ENCODE measurements at regions not wholly inside any gene's neighbourhood (a gene's known extent, or its start where the extent isn't known, plus 50 kb on each side); places are given as distances from the start of the nearest gene placed in this dataset.

DNA sequence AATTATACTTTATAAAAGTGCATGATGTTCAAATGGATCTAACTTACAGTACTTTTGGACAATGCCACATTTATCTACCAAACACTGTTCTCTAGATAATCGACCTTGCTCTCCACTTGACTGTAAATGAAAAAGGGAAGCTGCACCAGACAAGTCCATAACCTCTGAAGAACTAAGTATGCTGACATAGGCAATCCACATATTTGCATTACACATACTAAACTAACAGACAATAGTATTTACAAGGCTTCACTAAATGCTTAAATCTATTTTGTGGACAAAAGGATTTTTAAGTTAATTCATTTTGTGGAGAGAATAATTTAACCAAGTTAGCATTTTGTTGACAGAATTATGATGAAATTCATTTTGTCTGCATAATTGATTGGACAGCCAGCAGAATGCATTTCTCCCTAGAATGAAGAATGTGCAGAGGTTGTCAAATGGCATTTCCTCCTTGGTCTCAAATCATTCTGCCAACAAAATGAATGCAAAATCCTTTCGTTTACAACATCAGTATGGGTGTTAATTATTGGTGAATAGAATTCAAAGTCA lies 520.9 kb downstream of the CPS1 start:
- no peak for ATAC-seq
- Mint-ChIP-seq H3K9me3 (ENCODE audit: low read depth) (no peaks in the 10 kb centered on the region), H3K27ac (no peak overlapping the region), H3K27me3 (no peaks in the 10 kb centered on the region), H3K4me1 (no peaks in the 10 kb centered on the region), H3K4me3 (no peak overlapping the region), H3K36me3 (no peaks in the 10 kb centered on the region)
- no peak for DNase-seq
- CTCF ChIA-PET = no interaction called here

DNA sequence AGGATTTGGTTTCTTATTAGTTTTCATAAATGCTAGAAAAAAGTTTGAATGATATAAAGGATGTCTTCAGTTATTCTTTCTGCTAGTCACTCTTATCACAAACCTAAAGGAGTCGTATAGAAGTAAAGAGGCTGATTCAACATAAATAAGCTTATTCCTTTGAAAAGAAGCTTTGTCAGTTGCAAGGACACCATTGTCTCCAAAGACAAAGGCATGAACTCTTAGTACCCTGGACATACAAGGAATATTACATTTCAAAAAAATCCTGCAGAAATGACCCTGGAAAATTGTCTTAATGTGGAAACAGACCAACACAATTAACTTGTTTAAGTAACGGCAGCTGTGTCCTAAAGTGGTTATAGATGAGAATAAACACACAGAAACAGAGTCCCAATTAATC lies 528.0 kb downstream of the CPS1 start:
- ATAC-seq = no peak
- CTCF ChIA-PET = no interaction called here
- Mint-ChIP-seq H3K36me3 (no peaks in the 10 kb centered on the region), H3K9me3 (ENCODE audit: low read depth) (no peaks in the 10 kb centered on the region), H3K4me1 (no peaks in the 10 kb centered on the region), H3K4me3 (no peak overlapping the region), H3K27ac (no peak overlapping the region), H3K27me3 (no peaks in the 10 kb centered on the region)
- DNase-seq = no peak

DNA sequence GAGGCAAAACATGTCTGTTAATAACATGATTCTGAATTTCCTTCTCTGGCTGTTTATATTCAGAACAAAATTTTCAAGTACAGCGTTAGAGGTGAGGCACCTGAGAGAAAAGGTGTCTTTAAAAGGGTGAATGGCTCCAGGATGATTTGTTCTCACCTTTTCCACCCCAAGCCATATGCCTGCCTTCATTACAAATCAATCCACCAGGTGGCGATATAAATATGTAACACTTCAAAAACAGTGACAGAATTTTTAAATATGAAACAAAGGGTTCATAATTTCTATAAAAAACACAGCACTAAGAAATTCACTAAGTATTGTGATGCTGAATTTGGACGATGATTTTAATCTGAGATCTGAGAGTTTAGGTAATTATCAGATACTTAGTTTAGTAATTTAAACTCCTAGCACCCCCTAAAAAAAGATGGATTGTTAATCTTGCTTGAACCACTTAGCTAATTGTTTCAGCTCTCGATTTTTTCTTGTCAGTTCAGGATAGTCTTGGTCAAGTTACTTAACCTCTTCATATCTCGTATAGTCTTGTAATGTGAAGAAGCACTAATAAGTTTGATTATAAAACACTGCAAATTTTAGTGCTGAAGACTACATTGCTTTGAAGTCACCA lies 528.8 kb downstream of the CPS1 start:
- no peaks in the 10 kb centered on the region for H3K9me3 Mint-ChIP-seq (ENCODE audit: low read depth)
- CTCF ChIA-PET = interaction anchor here (1.3 kb wide), 1 partner anchor 10 kb away, joined by 5 read pairs; no protein-coding TSS in a partner anchor
- H3K27me3 Mint-ChIP-seq = no peaks in the 10 kb centered on the region
- H3K4me3 Mint-ChIP-seq = no peak overlapping the region
- no peak for DNase-seq
- H3K36me3 Mint-ChIP-seq = no peaks in the 10 kb centered on the region
- no peaks in the 10 kb centered on the region for H3K4me1 Mint-ChIP-seq
- H3K27ac Mint-ChIP-seq = no peak overlapping the region
- ATAC-seq = no peak

DNA sequence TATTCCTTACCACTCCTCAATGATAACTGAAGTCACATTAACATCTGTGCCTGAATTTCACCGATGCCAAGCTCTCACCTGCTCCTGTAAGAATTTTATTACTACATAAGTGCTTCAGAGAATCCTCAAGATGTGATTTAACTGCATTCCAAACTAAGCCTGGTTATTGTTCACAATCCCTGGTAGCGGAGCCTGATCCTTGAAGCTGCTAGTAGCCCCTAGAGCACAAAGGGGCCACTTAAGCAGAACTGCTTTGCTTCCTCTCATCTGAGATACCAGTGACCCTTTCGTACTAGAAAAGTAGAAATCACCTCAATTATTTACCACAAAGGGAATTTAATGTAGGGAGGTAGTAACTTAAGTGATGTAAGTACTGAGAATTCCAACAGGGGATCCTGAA lies 529.6 kb downstream of the CPS1 start:
- H3K27me3 Mint-ChIP-seq = no peaks in the 10 kb centered on the region
- no peaks in the 10 kb centered on the region for H3K4me1 Mint-ChIP-seq
- no peaks in the 10 kb centered on the region for H3K36me3 Mint-ChIP-seq
- CTCF ChIA-PET = interaction anchor here (1.3 kb wide), 1 partner anchor 9 kb away, joined by 5 read pairs; no protein-coding TSS in a partner anchor
- H3K27ac Mint-ChIP-seq = no peak overlapping the region
- ATAC-seq = no peak
- DNase-seq = no peak
- no peaks in the 10 kb centered on the region for H3K9me3 Mint-ChIP-seq (ENCODE audit: low read depth)
- no peak overlapping the region for H3K4me3 Mint-ChIP-seq

DNA sequence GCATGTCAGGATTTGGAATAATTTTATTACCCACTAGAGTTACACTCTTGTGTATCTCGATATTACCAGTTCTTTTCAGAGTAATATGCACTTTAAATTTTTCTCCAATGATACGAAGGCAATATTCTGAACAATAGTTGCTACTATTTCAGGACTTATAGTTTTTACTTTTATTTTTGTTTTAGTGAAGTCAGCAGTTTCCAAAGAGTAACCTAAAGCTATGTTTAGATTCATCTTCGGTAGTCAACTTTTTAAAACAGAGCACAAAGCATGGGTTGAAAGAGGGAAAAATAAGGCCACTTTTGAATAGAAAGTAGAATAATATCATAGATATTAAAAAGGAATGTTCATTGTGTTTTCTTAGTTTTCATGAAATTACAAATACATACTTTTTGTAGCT lies 532.7 kb downstream of the CPS1 start:
- Mint-ChIP-seq H3K36me3 (no peaks in the 10 kb centered on the region), H3K27ac (no peak overlapping the region), H3K9me3 (ENCODE audit: low read depth) (no peaks in the 10 kb centered on the region), H3K4me1 (no peaks in the 10 kb centered on the region), H3K4me3 (no peak overlapping the region), H3K27me3 (no peaks in the 10 kb centered on the region)
- no peak for ATAC-seq
- DNase-seq = no peak
- CTCF ChIA-PET = no interaction called here

DNA sequence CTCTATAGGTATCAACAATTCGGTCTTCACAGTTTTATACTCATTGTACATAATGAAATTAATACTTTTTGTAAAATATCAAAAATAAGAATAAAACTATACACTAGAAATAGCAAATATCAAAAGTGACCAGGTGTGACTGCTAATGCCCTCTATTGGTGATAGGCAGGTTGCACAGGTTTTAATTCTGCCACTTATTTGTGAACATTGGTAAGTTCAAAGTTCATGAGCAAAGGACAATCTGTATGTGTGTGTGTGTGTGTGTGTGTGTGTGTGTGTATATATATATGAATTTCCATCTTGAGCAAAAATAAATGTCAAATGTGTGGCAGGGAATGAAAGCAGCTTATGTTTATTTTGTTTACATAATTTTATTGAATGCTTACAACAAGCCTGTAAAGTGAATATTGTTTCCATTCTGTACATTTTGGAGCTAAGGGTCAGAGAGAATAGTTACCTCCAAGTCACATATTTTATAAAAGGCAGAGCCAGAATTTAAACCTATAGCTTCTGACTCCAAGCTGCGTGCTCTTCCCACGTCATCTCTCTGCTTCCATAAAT lies 537.4 kb downstream of the CPS1 start:
- Mint-ChIP-seq H3K4me3 (no peak overlapping the region), H3K36me3 (no peaks in the 10 kb centered on the region), H3K27ac (no peak overlapping the region), H3K27me3 (no peaks in the 10 kb centered on the region), H3K4me1 (no peaks in the 10 kb centered on the region), H3K9me3 (ENCODE audit: low read depth) (no peaks in the 10 kb centered on the region)
- ATAC-seq (no peak), DNase-seq (no peak)
- CTCF ChIA-PET = no interaction called here

DNA sequence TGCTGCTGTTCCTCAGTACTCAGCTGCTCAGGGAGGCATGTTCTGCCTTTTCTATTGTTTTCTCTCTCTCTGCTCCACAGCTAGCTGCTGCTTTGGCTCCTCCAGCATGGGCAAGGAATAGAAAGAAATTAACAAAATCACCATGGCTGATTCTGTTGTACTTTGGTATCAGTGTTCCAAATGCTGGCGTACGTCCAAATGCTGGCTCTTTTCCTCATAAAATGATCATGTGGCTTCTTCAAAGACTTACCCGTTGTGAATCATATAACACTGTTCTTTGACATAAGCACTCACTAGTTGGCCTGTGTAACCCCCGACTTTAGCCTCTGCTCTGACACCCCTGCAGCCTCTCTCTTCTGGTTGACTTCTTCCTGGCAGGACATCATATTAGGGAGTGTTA lies 547.6 kb downstream of the CPS1 start:
- H3K27me3 Mint-ChIP-seq = no peaks in the 10 kb centered on the region
- no peaks in the 10 kb centered on the region for H3K4me1 Mint-ChIP-seq
- H3K4me3 Mint-ChIP-seq = no peak overlapping the region
- no peak for ATAC-seq
- CTCF ChIA-PET = no interaction called here
- no peaks in the 10 kb centered on the region for H3K36me3 Mint-ChIP-seq
- H3K9me3 Mint-ChIP-seq (ENCODE audit: low read depth) = no peaks in the 10 kb centered on the region
- no peak for DNase-seq
- H3K27ac Mint-ChIP-seq = no peak overlapping the region

DNA sequence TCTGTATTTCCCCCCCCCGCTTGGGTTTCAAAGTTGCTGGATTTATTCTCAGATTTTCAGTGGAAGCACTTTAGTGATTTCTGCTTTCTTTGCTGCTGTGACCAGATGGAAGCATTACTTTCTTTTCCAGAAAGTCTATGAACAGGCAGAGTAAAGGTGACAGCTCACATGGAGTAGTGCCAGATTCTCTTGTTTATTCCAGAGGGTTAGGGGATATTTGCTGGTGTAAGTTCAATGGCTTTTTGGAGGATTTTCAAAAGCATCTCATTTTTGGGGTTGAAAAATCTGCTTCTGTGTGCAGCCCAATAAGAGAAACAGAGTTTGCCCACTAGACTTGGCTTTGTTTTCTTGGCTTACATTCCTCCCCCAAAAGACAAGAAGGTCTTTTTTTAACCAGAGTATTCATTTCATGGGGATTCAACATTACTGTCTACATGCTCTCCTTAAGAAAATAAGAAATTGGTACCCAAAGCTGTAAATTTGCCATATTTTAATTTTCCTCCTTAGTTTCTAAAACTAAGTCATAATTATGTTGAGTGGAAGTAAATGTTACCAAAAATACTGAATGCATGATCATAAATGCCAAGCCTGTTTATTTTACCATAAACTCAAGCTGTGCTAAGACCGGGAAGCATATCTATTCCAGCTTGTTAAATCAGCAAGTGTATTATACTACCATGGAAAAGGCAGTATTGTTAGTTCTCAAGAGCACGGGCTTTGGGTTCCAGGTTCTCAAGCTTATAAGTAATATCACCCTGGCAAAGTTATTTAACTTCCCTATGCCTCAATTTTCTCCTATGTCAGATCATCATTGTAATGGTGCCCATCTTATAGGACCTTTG lies 557.2 kb downstream of the CPS1 start:
- no peaks in the 10 kb centered on the region for H3K36me3 Mint-ChIP-seq
- DNase-seq (no peak), ATAC-seq (no peak)
- CTCF ChIA-PET = no interaction called here
- no peak overlapping the region for H3K4me3 Mint-ChIP-seq
- no peaks in the 10 kb centered on the region for H3K9me3 Mint-ChIP-seq (ENCODE audit: low read depth)
- no peak overlapping the region for H3K27ac Mint-ChIP-seq
- no peaks in the 10 kb centered on the region for H3K27me3 Mint-ChIP-seq
- no peaks in the 10 kb centered on the region for H3K4me1 Mint-ChIP-seq

DNA sequence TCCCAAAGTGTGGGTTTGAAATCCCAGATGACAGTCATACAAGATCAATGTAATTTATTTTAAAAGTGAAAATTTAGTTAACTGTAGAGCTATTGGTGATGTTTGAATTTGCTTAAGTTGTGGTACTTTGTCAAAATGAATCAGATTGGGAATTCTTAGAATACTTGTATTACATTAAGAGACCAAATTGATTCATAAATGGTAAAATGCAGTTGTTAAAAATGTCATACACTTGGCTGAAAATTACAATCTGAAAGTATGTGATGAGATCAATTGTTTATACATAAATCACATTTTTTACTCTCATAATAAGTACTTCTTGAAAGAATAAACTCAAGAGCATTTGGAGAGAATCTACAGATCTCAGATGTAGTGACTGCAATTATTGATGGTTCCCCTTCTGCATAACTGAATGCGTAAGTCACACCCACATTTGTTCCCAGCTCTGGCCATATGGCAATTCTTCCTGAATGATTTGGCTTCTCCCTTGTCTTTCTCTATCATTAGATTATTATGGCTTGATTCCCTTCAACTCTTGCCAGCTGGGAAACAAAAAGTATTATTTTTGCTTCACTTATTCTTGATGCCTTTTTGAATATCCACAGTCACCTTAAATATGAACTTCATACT lies 558.5 kb downstream of the CPS1 start:
- H3K27ac Mint-ChIP-seq = no peak overlapping the region
- H3K36me3 Mint-ChIP-seq = no peaks in the 10 kb centered on the region
- DNase-seq (no peak), ATAC-seq (no peak)
- H3K9me3 Mint-ChIP-seq (ENCODE audit: low read depth) = no peaks in the 10 kb centered on the region
- no peak overlapping the region for H3K4me3 Mint-ChIP-seq
- CTCF ChIA-PET = no interaction called here
- H3K4me1 Mint-ChIP-seq = no peaks in the 10 kb centered on the region
- no peaks in the 10 kb centered on the region for H3K27me3 Mint-ChIP-seq

DNA sequence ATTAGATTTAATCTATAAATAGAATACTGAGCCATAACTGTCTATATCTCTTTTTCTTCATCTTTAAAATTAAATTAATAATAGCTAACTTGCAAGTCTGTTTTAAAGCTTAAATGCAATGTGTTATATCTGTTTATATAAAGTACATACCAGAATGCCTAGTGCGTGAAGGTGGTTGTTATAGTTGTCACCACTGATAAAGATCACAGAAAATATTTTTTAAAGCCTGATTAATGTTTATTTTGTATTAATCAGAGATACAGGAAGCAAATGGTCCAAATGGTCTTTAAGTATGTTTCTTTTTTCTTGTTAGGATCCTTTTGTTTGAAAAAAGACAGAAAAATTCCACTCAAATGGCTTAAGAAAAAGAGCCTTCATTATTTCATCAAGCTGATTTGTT lies 560.6 kb downstream of the CPS1 start:
- H3K36me3 Mint-ChIP-seq = no peaks in the 10 kb centered on the region
- ATAC-seq (no peak), DNase-seq (no peak)
- no peaks in the 10 kb centered on the region for H3K4me1 Mint-ChIP-seq
- CTCF ChIA-PET = no interaction called here
- H3K4me3 Mint-ChIP-seq = no peak overlapping the region
- no peak overlapping the region for H3K27ac Mint-ChIP-seq
- no peaks in the 10 kb centered on the region for H3K9me3 Mint-ChIP-seq (ENCODE audit: low read depth)
- no peaks in the 10 kb centered on the region for H3K27me3 Mint-ChIP-seq

DNA sequence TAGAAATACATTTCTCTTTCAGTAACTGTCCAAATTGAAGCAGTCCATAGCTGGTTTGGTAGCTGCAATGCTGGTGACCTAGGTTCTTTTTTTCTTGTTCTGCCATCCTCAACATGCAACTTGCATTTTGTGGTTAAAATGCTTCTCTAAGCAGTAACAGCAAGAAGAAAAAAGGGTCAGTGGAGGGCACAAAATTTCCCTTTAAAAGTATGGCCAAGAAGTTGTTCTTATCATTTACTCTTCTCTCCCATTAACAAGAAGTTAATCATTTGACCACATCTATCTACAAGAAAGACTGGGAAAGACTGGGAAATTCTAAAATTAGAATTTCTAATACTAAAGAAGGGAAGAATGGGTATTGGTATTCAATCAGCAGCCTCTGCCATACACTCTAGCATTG lies 569.9 kb downstream of the CPS1 start:
- Mint-ChIP-seq H3K36me3 (no peaks in the 10 kb centered on the region), H3K27ac (no peak overlapping the region), H3K4me1 (no peaks in the 10 kb centered on the region), H3K4me3 (no peak overlapping the region), H3K27me3 (no peaks in the 10 kb centered on the region), H3K9me3 (ENCODE audit: low read depth) (no peaks in the 10 kb centered on the region)
- CTCF ChIA-PET = no interaction called here
- DNase-seq (no peak), ATAC-seq (no peak)

DNA sequence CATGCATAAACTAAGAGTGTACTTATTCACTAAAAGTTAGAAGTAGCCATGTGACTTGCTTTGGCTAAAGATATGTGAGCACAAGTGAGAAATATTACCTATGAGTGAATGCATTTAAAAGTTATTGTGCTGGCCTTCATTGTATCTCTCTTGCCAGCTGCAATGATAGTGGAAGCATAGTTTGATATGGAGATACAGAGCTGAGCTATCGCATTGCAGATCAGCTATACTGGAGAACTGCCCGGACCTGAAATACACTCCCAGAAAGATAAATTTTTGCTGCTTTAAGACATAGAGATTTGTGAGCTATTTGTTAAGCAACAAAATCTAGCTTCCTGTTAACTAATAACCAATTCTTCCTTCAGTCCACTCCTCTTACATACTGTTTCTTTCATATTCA lies 571.1 kb downstream of the CPS1 start:
- no peaks in the 10 kb centered on the region for H3K4me1 Mint-ChIP-seq
- H3K4me3 Mint-ChIP-seq = no peak overlapping the region
- DNase-seq = no peak
- H3K9me3 Mint-ChIP-seq (ENCODE audit: low read depth) = no peaks in the 10 kb centered on the region
- H3K27ac Mint-ChIP-seq = no peak overlapping the region
- no peak for ATAC-seq
- CTCF ChIA-PET = no interaction called here
- H3K36me3 Mint-ChIP-seq = no peaks in the 10 kb centered on the region
- no peaks in the 10 kb centered on the region for H3K27me3 Mint-ChIP-seq

DNA sequence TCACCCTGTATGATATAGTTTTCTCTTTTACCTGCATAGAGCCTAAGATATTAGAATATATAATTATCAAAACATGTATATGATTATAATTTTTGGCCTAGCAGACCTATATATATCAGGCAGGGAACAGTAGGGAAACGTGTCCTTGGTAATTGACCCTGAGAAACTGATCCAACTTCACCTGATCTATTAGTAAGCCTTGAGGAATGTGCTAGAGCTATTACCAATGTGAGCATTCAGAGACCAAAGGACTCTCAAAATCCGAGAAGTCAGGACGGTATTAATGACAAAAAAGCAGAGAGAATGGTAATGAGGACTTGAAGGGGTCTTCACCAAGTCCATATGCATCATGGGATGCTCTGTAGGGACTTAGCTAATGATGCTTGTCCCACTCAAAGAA lies 571.9 kb downstream of the CPS1 start:
- Mint-ChIP-seq H3K4me1 (no peaks in the 10 kb centered on the region), H3K36me3 (no peaks in the 10 kb centered on the region), H3K27me3 (no peaks in the 10 kb centered on the region), H3K27ac (no peak overlapping the region), H3K4me3 (no peak overlapping the region), H3K9me3 (ENCODE audit: low read depth) (no peaks in the 10 kb centered on the region)
- no peak for ATAC-seq
- CTCF ChIA-PET = interaction anchor here (1.2 kb wide), 1 partner anchor 29 kb away, joined by 3 read pairs; no protein-coding TSS in a partner anchor
- no peak for DNase-seq

DNA sequence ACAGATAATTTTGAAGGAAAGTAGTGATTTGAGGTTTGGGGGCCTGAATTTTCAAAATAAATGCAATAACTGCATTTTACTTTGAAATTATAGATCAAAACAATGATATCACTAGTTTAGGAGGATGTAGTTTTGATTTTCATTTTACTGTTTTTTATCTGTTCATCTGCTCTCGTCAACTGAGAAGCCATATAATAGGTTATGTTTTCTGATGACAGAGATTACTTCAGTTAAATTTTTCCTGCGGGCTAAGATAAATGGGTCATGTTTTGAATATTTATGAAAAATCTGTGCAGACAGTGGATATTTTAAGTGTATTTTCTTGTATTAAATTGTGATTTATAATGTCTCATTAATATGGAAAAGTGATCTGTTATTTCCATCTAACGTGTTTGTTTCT lies 573.4 kb downstream of the CPS1 start:
- Mint-ChIP-seq H3K27me3 (no peaks in the 10 kb centered on the region), H3K9me3 (ENCODE audit: low read depth) (no peaks in the 10 kb centered on the region), H3K36me3 (no peaks in the 10 kb centered on the region), H3K4me3 (no peak overlapping the region), H3K27ac (no peak overlapping the region), H3K4me1 (no peaks in the 10 kb centered on the region)
- CTCF ChIA-PET = no interaction called here
- ATAC-seq (no peak), DNase-seq (no peak)
